ENCODE measurements at regions not wholly inside any gene's neighbourhood (a gene's known extent, or its start where the extent isn't known, plus 50 kb on each side); places are given as distances from the start of the nearest gene placed in this dataset.

GRCh38 chr6:67877288-67877687 lies 757.8 kb upstream of the ADGRB3 start:
- no peak overlapping the region for H3K4me3 ChIP-seq (ENCODE audit: low read depth, low read length)
- no peaks in the 10 kb centered on the region for H3K4me1 ChIP-seq (ENCODE audit: control insufficient read depth, insufficient read depth, low read length)
- H3K36me3 ChIP-seq (ENCODE audit: control insufficient read depth in 2 of 2, insufficient read depth in 1 of 2, low read length in 2 of 2) = no peaks in the 10 kb centered on the region
- POLR2A ChIA-PET = no interaction called here
- H3K9me3 ChIP-seq (ENCODE audit: control insufficient read depth, insufficient read depth, low read depth, low read length) = no peaks in the 10 kb centered on the region
- H3K27ac ChIP-seq (ENCODE audit: extremely low read depth, low read depth, low read length) = no peak overlapping the region
- CTCF ChIA-PET = no interaction called here
- TF ChIP-seq ZNF404 (tag by site-specific recombination; IDR thresholded peaks at IDR 0.05) = no peak
- no peak for TF ChIP-seq ZNF133 (tag by site-specific recombination; IDR thresholded peaks at IDR 0.05)
- no peak for TF ChIP-seq ZFP41 (tag by site-specific recombination; IDR thresholded peaks at IDR 0.05; ENCODE audit: borderline replicate concordance)
- no peak for TF ChIP-seq ZBTB48 (tag by site-specific recombination; IDR thresholded peaks at IDR 0.05)
- TF ChIP-seq ZNF513 (tag by site-specific recombination; IDR thresholded peaks at IDR 0.05) = no peak
- no peak for TF ChIP-seq ZNF701 (tag by site-specific recombination; IDR thresholded peaks at IDR 0.05)
- TF ChIP-seq IKZF3 (tag by site-specific recombination; IDR thresholded peaks at IDR 0.05) = no peak
- TF ChIP-seq ZBTB7A (tag by site-specific recombination; IDR thresholded peaks at IDR 0.05; ENCODE audit: low read depth) = no peak
- no peak for TF ChIP-seq BCL6B (tag by site-specific recombination; IDR thresholded peaks at IDR 0.05)
- TF ChIP-seq ZNF530 (tag by site-specific recombination; IDR thresholded peaks at IDR 0.05; ENCODE audit: low read depth) = no peak

- ChIA-PET POLR2A (no interaction called here), CTCF (no interaction called here)
- no peaks in the 10 kb centered on the region for H3K4me1 ChIP-seq (ENCODE audit: control insufficient read depth, insufficient read depth, low read length)
- no peak overlapping the region for H3K27ac ChIP-seq (ENCODE audit: extremely low read depth, low read depth, low read length)
- no peak overlapping the region for H3K4me3 ChIP-seq (ENCODE audit: low read depth, low read length)
- no peaks in the 10 kb centered on the region for H3K9me3 ChIP-seq (ENCODE audit: control insufficient read depth, insufficient read depth, low read depth, low read length)
- no peak for TF ChIP-seq ZNF791 (tag by site-specific recombination; IDR thresholded peaks at IDR 0.05)
- no peak for TF ChIP-seq ZNF660 (tag by site-specific recombination; IDR thresholded peaks at IDR 0.05)
- TF ChIP-seq KLF1 (tag by site-specific recombination; IDR thresholded peaks at IDR 0.05) = no peak
- TF ChIP-seq WT1 (tag by site-specific recombination; IDR thresholded peaks at IDR 0.05) = no peak
- no peak for TF ChIP-seq ZNF157 (tag by site-specific recombination; IDR thresholded peaks at IDR 0.05)
- TF ChIP-seq KLF8 (tag by site-specific recombination; IDR thresholded peaks at IDR 0.05) = no peak
- no peak for TF ChIP-seq ZNF514 (tag by site-specific recombination; IDR thresholded peaks at IDR 0.05)
- TF ChIP-seq ZNF114 (tag by site-specific recombination; IDR thresholded peaks at IDR 0.05) = no peak
- no peak for TF ChIP-seq ZBTB49 (tag by site-specific recombination; IDR thresholded peaks at IDR 0.05; ENCODE audit: low read depth)
- no peaks in the 10 kb centered on the region for H3K36me3 ChIP-seq (ENCODE audit: control insufficient read depth in 2 of 2, insufficient read depth in 1 of 2, low read length in 2 of 2)
Measured at GRCh38 chr6:67875877-67876383, 759.2 kb upstream of the ADGRB3 start.

GRCh38 chr6:67870321-67870720 lies 764.8 kb upstream of the ADGRB3 start:
- Histone ChIP-seq H3K36me3 (ENCODE audit: control insufficient read depth in 2 of 2, insufficient read depth in 1 of 2, low read length in 2 of 2) (no peaks in the 10 kb centered on the region), H3K27ac (ENCODE audit: extremely low read depth, low read depth, low read length) (no peak overlapping the region), H3K4me3 (ENCODE audit: low read depth, low read length) (no peak overlapping the region), H3K9me3 (ENCODE audit: control insufficient read depth, insufficient read depth, low read depth, low read length) (no peaks in the 10 kb centered on the region), H3K4me1 (ENCODE audit: control insufficient read depth, insufficient read depth, low read length) (no peaks in the 10 kb centered on the region)
- ChIA-PET CTCF (no interaction called here), POLR2A (no interaction called here)
- TF ChIP-seq ZNF555 (tag by site-specific recombination; conservative IDR thresholded peaks at IDR 0.05) (no peak), REST (tag by site-specific recombination; IDR thresholded peaks at IDR 0.05) (no peak), ZNF677 (tag by site-specific recombination; IDR thresholded peaks at IDR 0.05) (no peak), ZNF843 (tag by site-specific recombination; IDR thresholded peaks at IDR 0.05) (no peak), HOXC10 (CRISPR knock-in tag; IDR thresholded peaks at IDR 0.05) (no peak), ZNF48 (tag by site-specific recombination; IDR thresholded peaks at IDR 0.05) (no peak), ZNF202 (tag by site-specific recombination; IDR thresholded peaks at IDR 0.05; ENCODE audit: borderline replicate concordance) (no peak), BCL11B (tag by site-specific recombination; IDR thresholded peaks at IDR 0.05; ENCODE audit: low read depth) (no peak)

All from HEK293 (cell line).